Stomach (tissue), 8 donors: ENCODE measurements at regions not wholly inside any gene's neighbourhood (a gene's known extent, or its start where the extent isn't known, plus 50 kb on each side); places are given as distances from the start of the nearest gene placed in this dataset.
A peak's percentile ranks its signal among the peaks of the same experiment; 100 is the strongest.

Source experiments
- DNase-seq, 2 donors: peaks; one replicate each; pipeline versions ENCODE4 v3.0.0 to v3.0.0-alpha.2; 2013 to 2019
- H3K27ac ChIP-seq, 5 donors: fragments of 200-600 bp in 4 of 5; sonication (generic) in 4 of 5; one replicate each; pipeline ENCODE4 v1.5.1; 2013 to 2019; ENCODE audit warnings: mild to moderate bottlenecking in 1 of 5, moderate library complexity in 1 of 5
- H3K27me3 ChIP-seq, 3 donors: fragments of 200-600 bp; sonication (generic); one replicate each; pipeline ENCODE4 v1.5.1; 2017 to 2019; ENCODE audit warnings: mixed run types in 1 of 3
- H3K36me3 ChIP-seq, 4 donors: fragments of 200-600 bp; sonication (generic); 1 replicate in 3 of 4; 2 replicates in 1 of 4; pipeline ENCODE4 v1.5.1; 2016 to 2019
- H3K4me1 ChIP-seq, 4 donors: fragments of 200-600 bp; sonication (generic); one replicate each; pipeline ENCODE4 v1.5.1; 2016 to 2019
- H3K4me3 ChIP-seq, 4 donors: fragments of 200-600 bp; sonication (generic) in 3 of 4; one replicate each; pipeline ENCODE4 v1.5.1; 2016 to 2019; ENCODE audit warnings: mild to moderate bottlenecking in 1 of 4
- H3K9me3 ChIP-seq, 4 donors: fragments of 200-600 bp; sonication (generic); one replicate each; pipeline ENCODE4 v1.5.1; 2016 to 2019
- EP300 ChIP-seq: sonication (generic); formaldehyde crosslinking; IDR thresholded peaks from one replicate; pipeline ENCODE4 v1.6.1; 2017; ENCODE audit warnings: antibody characterized with exemption
- POLR2A ChIP-seq, 4 donors: fragments of 450-650 bp; IDR thresholded peaks; one replicate each; pipeline ENCODE4 v1.6.1; 2016; ENCODE audit warnings: antibody characterized with exemption in 4 of 4, control low read depth in 2 of 4, mild to moderate bottlenecking in 1 of 4, moderate library complexity in 1 of 4
- POLR2AphosphoS5 ChIP-seq, 3 donors: sonication (generic); formaldehyde crosslinking; IDR thresholded peaks; one replicate each; pipeline ENCODE4 v1.6.1; 2016; ENCODE audit warnings: antibody characterized with exemption in 3 of 3
- WGBS, 5 donors: extraction: QIAGEN DNeasy Blood & Tissue Kit in 3 of 5; methylation state at CpG; one replicate each; pipeline versions ENCODE4 v1.1.5 to v1.1.7; 2013 to 2018; 5-methylcytosine and 5-hydroxymethylcytosine counted together
- intact Hi-C: fragments of 100-400 bp; cut with DNase I; formaldehyde crosslinking; loops from one replicate; pipeline ENCODE4 v1.15.1; 2023; ENCODE audit warnings: low total_unique reads
- TF ChIP-seq, protein P1 (sequence below), 7 experiments: fragments of 450-650 bp in 4 of 7; fragments of 200-600 bp in 3 of 7; sonication (generic) in 3 of 7; IDR thresholded peaks; one replicate each; pipeline ENCODE4 v1.5.1; 2016 to 2019; ENCODE audit warnings: antibody characterized with exemption in 7 of 7, control low read depth in 2 of 7, mild to moderate bottlenecking in 1 of 7
- donor health status: healthy with polysubstance abuse.
- donor health status: Bipolar disorder and iron deficiency.
- donor health status: healthy.

DNA sequence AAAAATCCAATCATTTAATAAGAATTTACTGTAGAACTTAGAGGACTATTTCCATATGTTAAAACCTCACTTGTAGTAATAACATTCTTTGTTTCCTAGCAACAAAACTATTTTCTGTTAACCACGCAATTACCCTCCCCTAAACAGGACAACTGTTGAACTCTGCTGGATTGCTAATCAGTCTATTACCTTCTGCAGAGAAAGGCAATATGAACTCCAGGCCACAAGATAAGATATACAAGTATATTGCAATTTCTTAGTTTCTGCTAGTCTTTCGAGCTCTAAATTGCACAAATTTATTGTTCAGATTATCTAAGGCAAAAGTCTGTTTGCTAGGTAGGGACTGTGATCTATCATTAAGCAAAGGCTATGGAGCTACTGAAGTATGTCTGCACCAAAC, 920.1 kb upstream of the LRRN3 start:
- Histone ChIP-seq H3K9me3 (no peaks in the 10 kb centered on the region), H3K27me3 (no peaks in the 10 kb centered on the region), H3K36me3 (no peaks in the 10 kb centered on the region), H3K27ac (no peak overlapping the region), H3K4me3 (no peak overlapping the region), H3K4me1 (no peaks in the 10 kb centered on the region)
- WGBS, 5 donors: 32 to 52% (median 43%) methylated on average over 2 of the region's 2 CpGs
- no peak for TF ChIP-seq POLR2AphosphoS5 (IDR thresholded peaks at IDR 0.05)
- no peak for TF ChIP-seq POLR2A (IDR thresholded peaks at IDR 0.05)
- TF ChIP-seq, protein P1, sequence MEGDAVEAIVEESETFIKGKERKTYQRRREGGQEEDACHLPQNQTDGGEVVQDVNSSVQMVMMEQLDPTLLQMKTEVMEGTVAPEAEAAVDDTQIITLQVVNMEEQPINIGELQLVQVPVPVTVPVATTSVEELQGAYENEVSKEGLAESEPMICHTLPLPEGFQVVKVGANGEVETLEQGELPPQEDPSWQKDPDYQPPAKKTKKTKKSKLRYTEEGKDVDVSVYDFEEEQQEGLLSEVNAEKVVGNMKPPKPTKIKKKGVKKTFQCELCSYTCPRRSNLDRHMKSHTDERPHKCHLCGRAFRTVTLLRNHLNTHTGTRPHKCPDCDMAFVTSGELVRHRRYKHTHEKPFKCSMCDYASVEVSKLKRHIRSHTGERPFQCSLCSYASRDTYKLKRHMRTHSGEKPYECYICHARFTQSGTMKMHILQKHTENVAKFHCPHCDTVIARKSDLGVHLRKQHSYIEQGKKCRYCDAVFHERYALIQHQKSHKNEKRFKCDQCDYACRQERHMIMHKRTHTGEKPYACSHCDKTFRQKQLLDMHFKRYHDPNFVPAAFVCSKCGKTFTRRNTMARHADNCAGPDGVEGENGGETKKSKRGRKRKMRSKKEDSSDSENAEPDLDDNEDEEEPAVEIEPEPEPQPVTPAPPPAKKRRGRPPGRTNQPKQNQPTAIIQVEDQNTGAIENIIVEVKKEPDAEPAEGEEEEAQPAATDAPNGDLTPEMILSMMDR (IDR thresholded peaks at IDR 0.05): no peak
- no peak for TF ChIP-seq EP300
- intact Hi-C loops: no loop called here
- DNase-seq: peak in 1 of 2 donors; percentile 35

DNA sequence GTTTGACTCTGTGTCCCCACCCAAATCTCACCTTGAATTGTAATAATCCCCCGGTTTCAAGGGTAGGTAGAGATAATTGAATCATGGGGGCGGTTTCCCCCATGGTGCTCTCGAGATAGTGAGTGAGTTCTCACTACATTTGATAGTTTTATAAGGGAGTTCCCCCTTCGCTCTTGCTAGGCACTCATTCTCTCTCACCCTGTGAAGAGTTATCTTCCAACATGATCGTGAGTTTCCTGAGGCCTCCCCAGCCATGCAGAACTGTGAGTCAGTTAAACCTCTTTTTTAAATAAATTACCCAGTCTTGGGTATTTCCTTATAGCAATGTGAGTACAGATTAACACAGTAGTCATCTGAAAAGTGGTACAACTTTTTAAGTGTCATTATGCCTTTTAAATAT, 913.5 kb upstream of the LRRN3 start:
- Histone ChIP-seq H3K4me1 (no peaks in the 10 kb centered on the region), H3K27ac (no peak overlapping the region), H3K36me3 (no peaks in the 10 kb centered on the region), H3K4me3 (no peak overlapping the region), H3K27me3 (no peaks in the 10 kb centered on the region), H3K9me3 (no peaks in the 10 kb centered on the region)
- DNase-seq: no peak
- TF ChIP-seq, protein P1 (IDR thresholded peaks at IDR 0.05): no peak
- TF ChIP-seq POLR2AphosphoS5 (IDR thresholded peaks at IDR 0.05): no peak
- TF ChIP-seq EP300: no peak
- TF ChIP-seq POLR2A (IDR thresholded peaks at IDR 0.05): no peak
- intact Hi-C loops: no loop called here
- 74 to 88% (median 83%) methylated on average over 5 of the region's 5 CpGs for WGBS, 5 donors

DNA sequence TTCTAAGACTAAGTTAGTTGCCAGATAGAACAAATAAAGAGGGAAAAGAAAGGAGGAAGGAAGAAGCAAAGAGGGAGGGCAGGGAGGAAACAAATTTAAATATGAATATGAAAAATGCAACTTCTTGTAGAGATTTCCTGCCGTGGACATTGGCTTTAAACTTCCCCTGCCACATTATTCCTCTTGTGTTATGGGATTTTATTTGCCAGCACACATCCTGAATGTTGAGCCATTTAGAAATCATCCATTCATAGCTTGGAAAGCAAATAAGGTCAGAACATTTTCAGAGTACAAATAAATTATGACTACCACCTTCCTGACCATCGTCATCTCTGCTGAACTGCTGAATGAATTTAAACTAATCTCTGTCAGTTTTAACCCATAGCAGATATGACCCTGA, 911.9 kb upstream of the LRRN3 start:
- Histone ChIP-seq H3K9me3 (no peaks in the 10 kb centered on the region), H3K4me3 (no peak overlapping the region), H3K36me3 (no peaks in the 10 kb centered on the region), H3K27ac (no peak overlapping the region), H3K4me1 (no peaks in the 10 kb centered on the region), H3K27me3 (no peaks in the 10 kb centered on the region)
- intact Hi-C loops: no loop called here
- no peak for TF ChIP-seq EP300
- TF ChIP-seq, protein P1 (IDR thresholded peaks at IDR 0.05): no peak
- no peak for TF ChIP-seq POLR2A (IDR thresholded peaks at IDR 0.05)
- no peak for TF ChIP-seq POLR2AphosphoS5 (IDR thresholded peaks at IDR 0.05)
- 5 to 14% (median 8%) methylated on average over 2 of the region's 2 CpGs for WGBS, 5 donors
- no peak for DNase-seq

DNA sequence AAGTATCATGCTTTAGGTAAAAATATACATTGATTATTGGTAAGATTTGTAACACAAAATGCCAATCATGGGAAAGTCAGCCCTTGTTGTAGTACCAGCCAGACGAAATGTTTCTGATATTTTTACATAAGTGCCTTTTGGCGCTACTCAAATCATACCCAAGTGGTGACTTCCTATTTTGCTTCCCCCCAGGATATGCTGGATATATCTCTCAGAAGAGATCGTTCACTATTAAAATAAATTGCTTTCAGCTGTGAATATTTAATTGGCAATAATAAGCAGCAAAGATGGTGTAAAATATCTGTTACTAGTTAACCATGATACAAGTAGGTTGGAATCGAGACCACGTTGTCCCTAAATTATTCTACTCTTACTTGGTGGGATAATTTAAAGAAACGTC, 909.2 kb upstream of the LRRN3 start:
- H3K36me3 ChIP-seq: no peaks in the 10 kb centered on the region
- H3K27ac ChIP-seq: no peak overlapping the region
- H3K27me3 ChIP-seq: no peaks in the 10 kb centered on the region
- no peak for TF ChIP-seq EP300
- TF ChIP-seq POLR2A (IDR thresholded peaks at IDR 0.05): no peak
- TF ChIP-seq, protein P1 (IDR thresholded peaks at IDR 0.05): no peak
- no peak for TF ChIP-seq POLR2AphosphoS5 (IDR thresholded peaks at IDR 0.05)
- no peak overlapping the region for H3K4me3 ChIP-seq
- no peaks in the 10 kb centered on the region for H3K4me1 ChIP-seq
- H3K9me3 ChIP-seq: no peaks in the 10 kb centered on the region
- 73 to 87% (median 78%) methylated on average over 6 of the region's 6 CpGs for WGBS, 5 donors
- intact Hi-C loops: no loop called here
- no peak for DNase-seq
